ENCODE measurements at regions not wholly inside any gene's neighbourhood (a gene's known extent, or its start where the extent isn't known, plus 50 kb on each side); places are given as distances from the start of the nearest gene placed in this dataset.

DNA sequence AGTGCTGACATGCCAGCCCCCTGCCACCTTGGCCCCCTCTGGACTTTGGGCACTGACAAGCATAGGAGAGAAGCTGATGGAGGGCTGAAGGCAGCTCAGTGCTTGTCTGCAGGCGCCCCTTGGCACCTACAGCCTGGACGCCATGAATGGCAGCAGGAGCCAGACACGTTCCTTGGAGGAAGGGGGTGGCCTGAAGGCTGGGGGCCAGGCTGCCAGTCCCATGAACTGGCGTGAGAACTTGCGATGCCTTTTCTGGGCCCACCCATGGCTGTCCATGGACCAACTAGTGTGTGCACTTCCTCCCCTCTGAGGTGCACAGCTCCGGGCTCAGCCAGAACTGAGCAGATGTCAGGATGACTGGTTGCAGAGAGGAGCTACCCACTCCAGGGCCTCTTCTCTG lies 99.0 kb upstream of the RANBP6 start:
- Histone ChIP-seq H3K4me2 (no peak overlapping the region), H3K4me1 (replicated peaks; ENCODE audit: insufficient read depth) (no peaks in the 10 kb centered on the region), H3K27ac (no peak overlapping the region), H3K36me3 (ENCODE audit: low read depth) (no peaks in the 10 kb centered on the region), H3F3A (ENCODE audit: insufficient read depth, low read depth) (no peaks in the 10 kb centered on the region), H3K9me2 (ENCODE audit: insufficient read depth) (no peaks in the 10 kb centered on the region), H3K4me3 (no peak overlapping the region), H2AFZ (no peak overlapping the region), H4K20me1 (ENCODE audit: insufficient read depth) (no peaks in the 10 kb centered on the region), H3K27me3 (ENCODE audit: insufficient read depth, low read depth) (no peaks in the 10 kb centered on the region), H3K9me3 (ENCODE audit: insufficient read depth, low read depth) (no peaks in the 10 kb centered on the region), H3K79me2 (ENCODE audit: low read depth) (no peaks in the 10 kb centered on the region)
- BruUV-seq (replicated peaks) = no TSS peak
- ChIA-PET CTCF (no interaction called here), POLR2A (ENCODE audit: unreplicated experiment) (no interaction called here)
- no peak for DNase-seq
- no peak for TF ChIP-seq EZH2 (IDR thresholded peaks at IDR 0.05; ENCODE audit: low read depth)
- no peak for TF ChIP-seq CTCF (conservative IDR thresholded peaks at IDR 0.05)
- intact Hi-C loops (cut with micrococcal nuclease; ENCODE audit: unreplicated experiment) = no loop called here

DNA sequence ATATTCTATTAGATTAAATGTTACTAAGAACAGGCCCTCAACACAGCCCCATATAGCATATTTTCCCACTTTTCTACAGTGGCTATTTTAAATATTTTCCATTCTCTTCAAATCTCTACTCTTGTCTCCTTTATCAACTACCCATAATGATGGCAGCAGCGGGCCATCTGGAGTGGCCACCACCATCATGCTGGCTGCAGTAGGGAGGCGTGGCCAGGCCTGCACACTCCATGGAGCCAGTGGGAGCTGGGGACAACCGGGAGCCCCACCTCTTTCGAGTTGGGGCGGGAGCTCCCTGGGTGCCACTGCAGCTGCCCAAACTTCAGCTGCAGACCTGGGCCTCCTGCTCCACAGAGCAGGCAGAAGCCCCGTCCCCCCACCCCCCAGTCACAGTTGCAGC lies 98.4 kb upstream of the RANBP6 start:
- no peak overlapping the region for H3K4me3 ChIP-seq
- no peaks in the 10 kb centered on the region for H3F3A ChIP-seq (ENCODE audit: insufficient read depth, low read depth)
- no peak overlapping the region for H3K4me2 ChIP-seq
- no peaks in the 10 kb centered on the region for H3K9me2 ChIP-seq (ENCODE audit: insufficient read depth)
- BruUV-seq (replicated peaks) = no TSS peak
- no peaks in the 10 kb centered on the region for H3K36me3 ChIP-seq (ENCODE audit: low read depth)
- no peaks in the 10 kb centered on the region for H4K20me1 ChIP-seq (ENCODE audit: insufficient read depth)
- no peaks in the 10 kb centered on the region for H3K27me3 ChIP-seq (ENCODE audit: insufficient read depth, low read depth)
- POLR2A ChIA-PET (ENCODE audit: unreplicated experiment) = no interaction called here
- no peak for DNase-seq
- no peak overlapping the region for H3K27ac ChIP-seq
- no peaks in the 10 kb centered on the region for H3K79me2 ChIP-seq (ENCODE audit: low read depth)
- H3K9me3 ChIP-seq (ENCODE audit: insufficient read depth, low read depth) = no peaks in the 10 kb centered on the region
- intact Hi-C loops (cut with micrococcal nuclease; ENCODE audit: unreplicated experiment) = no loop called here
- no peak overlapping the region for H2AFZ ChIP-seq
- H3K4me1 ChIP-seq (replicated peaks; ENCODE audit: insufficient read depth) = no peaks in the 10 kb centered on the region
- CTCF ChIA-PET = no interaction called here
- TF ChIP-seq CTCF (conservative IDR thresholded peaks at IDR 0.05) = no peak
- no peak for TF ChIP-seq EZH2 (IDR thresholded peaks at IDR 0.05; ENCODE audit: low read depth)

- ChIA-PET POLR2A (ENCODE audit: unreplicated experiment) (no interaction called here), CTCF (no interaction called here)
- intact Hi-C loops (cut with micrococcal nuclease; ENCODE audit: unreplicated experiment) = no loop called here
Measured at GRCh38 chr9:6113312-6113711, 97.9 kb upstream of the RANBP6 start.

More at GRCh38 chr9:6113312-6113711, 97.9 kb upstream of the RANBP6 start:
- TF ChIP-seq CTCF (conservative IDR thresholded peaks at IDR 0.05) = no peak
- no peak for TF ChIP-seq EZH2 (IDR thresholded peaks at IDR 0.05; ENCODE audit: low read depth)
- no peaks in the 10 kb centered on the region for H3K36me3 ChIP-seq (ENCODE audit: low read depth)
- H3K4me1 ChIP-seq (replicated peaks; ENCODE audit: insufficient read depth) = no peaks in the 10 kb centered on the region
- no peak for DNase-seq
- H3K4me2 ChIP-seq = no peak overlapping the region
- H3K27me3 ChIP-seq (ENCODE audit: insufficient read depth, low read depth) = no peaks in the 10 kb centered on the region
- no peak overlapping the region for H2AFZ ChIP-seq
- H3K27ac ChIP-seq = no peak overlapping the region
- no peaks in the 10 kb centered on the region for H3K9me2 ChIP-seq (ENCODE audit: insufficient read depth)
- no peaks in the 10 kb centered on the region for H4K20me1 ChIP-seq (ENCODE audit: insufficient read depth)
- H3K9me3 ChIP-seq (ENCODE audit: insufficient read depth, low read depth) = no peaks in the 10 kb centered on the region
- no TSS peak for BruUV-seq (replicated peaks)
- H3K4me3 ChIP-seq = no peak overlapping the region
- no peaks in the 10 kb centered on the region for H3F3A ChIP-seq (ENCODE audit: insufficient read depth, low read depth)
- no peaks in the 10 kb centered on the region for H3K79me2 ChIP-seq (ENCODE audit: low read depth)
